H9 (cell line): ENCODE measurements at regions not wholly inside any gene's neighbourhood (a gene's known extent, or its start where the extent isn't known, plus 50 kb on each side); places are given as distances from the start of the nearest gene placed in this dataset.

ENCODE experiments used
- DNase-seq: peaks from one replicate; pipeline ENCODE4 v3.0.0-alpha.2; 2017
- H2AFZ ChIP-seq: one replicate; pipeline ENCODE4 v1.6.1; 2013; ENCODE audit warnings: mild to moderate bottlenecking, low read length, control low read depth, moderate library complexity
- H2AK5ac ChIP-seq: 2 replicates; pipeline ENCODE4 v1.6.1; 2013; ENCODE audit warnings: low read length, control low read depth, mixed read lengths; ENCODE audit not compliant: insufficient read length
- H2BK120ac ChIP-seq: one replicate; pipeline ENCODE4 v1.6.1; 2013; ENCODE audit warnings: low read depth, mild to moderate bottlenecking, low read length, control low read depth, inconsistent platforms; ENCODE audit not compliant: poor library complexity, severe bottlenecking
- H2BK12ac ChIP-seq: 2 replicates; pipeline ENCODE4 v1.6.1; 2013; ENCODE audit warnings: low read length, control low read depth, mixed read lengths, low read depth; ENCODE audit not compliant: insufficient read length
- H2BK15ac ChIP-seq: 2 replicates; pipeline ENCODE4 v1.6.1; 2013; ENCODE audit warnings: low read depth, low read length, control low read depth
- H2BK20ac ChIP-seq: one replicate; pipeline ENCODE4 v1.6.1; 2013; ENCODE audit warnings: low read depth, mild to moderate bottlenecking, low read length, control low read depth, inconsistent platforms; ENCODE audit not compliant: poor library complexity, severe bottlenecking
- H2BK5ac ChIP-seq: 2 replicates; pipeline ENCODE4 v1.6.1; 2013; ENCODE audit warnings: low read length, control low read depth, mixed read lengths; ENCODE audit not compliant: insufficient read length
- H3K14ac ChIP-seq: 2 replicates; pipeline ENCODE4 v1.6.1; 2013; ENCODE audit warnings: low read length, control low read depth; ENCODE audit not compliant: insufficient read depth
- H3K18ac ChIP-seq: 2 replicates; pipeline ENCODE4 v1.6.1; 2013; ENCODE audit warnings: low read depth, mild to moderate bottlenecking, mixed read lengths, low read length, control low read depth; ENCODE audit not compliant: insufficient read length
- H3K23ac ChIP-seq: 2 replicates; pipeline ENCODE4 v1.6.1; 2013; ENCODE audit warnings: low read length, control low read depth, mixed read lengths, low read depth; ENCODE audit not compliant: insufficient read length
- H3K23me2 ChIP-seq: 2 replicates; pipeline ENCODE4 v1.6.1; 2013; ENCODE audit warnings: low read depth, mild to moderate bottlenecking, mixed read lengths, low read length, control low read depth; ENCODE audit not compliant: insufficient read length, poor library complexity, severe bottlenecking
- H3K27ac ChIP-seq: 2 replicates; pipeline ENCODE4 v1.5.1; 2013; ENCODE audit warnings: low read length, control low read depth, mixed read lengths, low read depth; ENCODE audit not compliant: insufficient read length
- H3K27me3 ChIP-seq: 2 replicates; pipeline ENCODE4 v1.6.1; 2013; ENCODE audit warnings: low read length, control low read depth, inconsistent platforms; ENCODE audit not compliant: insufficient read depth
- H3K4ac ChIP-seq: 2 replicates; pipeline ENCODE4 v1.6.1; 2013; ENCODE audit warnings: low read depth, mild to moderate bottlenecking, control low read depth, inconsistent platforms, low read length, moderate library complexity
- H3K4me1 ChIP-seq: 2 replicates; pipeline ENCODE4 v1.6.1; 2013; ENCODE audit warnings: low read length, control low read depth, inconsistent platforms; ENCODE audit not compliant: insufficient read depth
- H3K4me2 ChIP-seq: 2 replicates; pipeline ENCODE4 v1.6.1; 2013; ENCODE audit warnings: low read length, control low read depth, mixed read lengths; ENCODE audit not compliant: insufficient read length, insufficient read depth
- H3K56ac ChIP-seq: 2 replicates; pipeline ENCODE4 v1.6.1; 2013; ENCODE audit warnings: low read depth, mild to moderate bottlenecking, mixed read lengths, low read length, control low read depth; ENCODE audit not compliant: insufficient read length
- H3K79me1 ChIP-seq: 2 replicates; pipeline ENCODE4 v1.6.1; 2013; ENCODE audit warnings: low read depth, mild to moderate bottlenecking, moderate library complexity, low read length, control low read depth, inconsistent platforms; ENCODE audit not compliant: insufficient read depth, poor library complexity, severe bottlenecking
- H3K79me2 ChIP-seq: 2 replicates; pipeline ENCODE4 v1.6.1; 2013; ENCODE audit warnings: low read length, control low read depth, inconsistent platforms; ENCODE audit not compliant: insufficient read depth
- H3K9ac ChIP-seq: 2 replicates; pipeline ENCODE4 v1.6.1; 2013; ENCODE audit warnings: low read length, control low read depth, mixed read lengths; ENCODE audit not compliant: insufficient read length; ENCODE audit errors: extremely low read depth
- H3K9me3 ChIP-seq: one replicate; pipeline ENCODE4 v1.6.1; 2013; ENCODE audit warnings: low read depth, low read length, inconsistent platforms; ENCODE audit not compliant: control insufficient read depth
- H3T11ph ChIP-seq: one replicate; pipeline ENCODE4 v1.6.1; 2013; ENCODE audit warnings: mild to moderate bottlenecking, low read length, control low read depth, inconsistent platforms
- H4K20me1 ChIP-seq: one replicate; pipeline ENCODE4 v1.6.1; 2013; ENCODE audit not compliant: control insufficient read depth, insufficient read length, insufficient read depth
- H4K5ac ChIP-seq: 2 replicates; pipeline ENCODE4 v1.6.1; 2013; ENCODE audit warnings: low read depth, mild to moderate bottlenecking, mixed read lengths, low read length, control low read depth; ENCODE audit not compliant: insufficient read length
- H4K8ac ChIP-seq: replicated peaks from 2 replicates; pipeline ENCODE4 v1.6.1; 2013; ENCODE audit warnings: low read length, control low read depth, mixed read lengths, low read depth; ENCODE audit not compliant: insufficient read length
- H4K91ac ChIP-seq: 2 replicates; pipeline ENCODE4 v1.6.1; 2013; ENCODE audit warnings: low read depth, mild to moderate bottlenecking, moderate library complexity, mixed read lengths, low read length, control low read depth; ENCODE audit not compliant: insufficient read length
- H3K27ac Mint-ChIP-seq, 3 experiments: 2 replicates in 2 of 3; 3 replicates in 1 of 3; pipeline ENCODE4 v1.8.0; 2020 to 2021; ENCODE audit warnings: mixed read lengths in 3 of 3, mild to moderate bottlenecking in 1 of 3, moderate library complexity in 1 of 3
- H3K27me3 Mint-ChIP-seq: 2 replicates; pipeline ENCODE4 v1.8.0; 2021; ENCODE audit warnings: low read depth, mild to moderate bottlenecking, moderate library complexity, mixed read lengths
- H3K36me3 Mint-ChIP-seq, 3 experiments: 2 replicates in 2 of 3; 3 replicates in 1 of 3; pipeline ENCODE4 v1.8.0; 2020 to 2021; ENCODE audit warnings: low read depth in 3 of 3, mixed read lengths in 3 of 3; ENCODE audit not compliant: insufficient read depth in 1 of 3
- H3K4me1 Mint-ChIP-seq, 2 experiments: 2 replicates each; pipeline ENCODE4 v1.8.0; 2020; ENCODE audit warnings: mixed read lengths in 2 of 2
- H3K4me3 Mint-ChIP-seq, 2 experiments: 2 replicates in 1 of 2; 3 replicates in 1 of 2; pipeline ENCODE4 v1.8.0; 2020 to 2021; ENCODE audit warnings: mild to moderate bottlenecking in 2 of 2, mixed read lengths in 2 of 2, moderate library complexity in 1 of 2
- H3K9me3 Mint-ChIP-seq, 2 experiments: 2 replicates in 1 of 2; 3 replicates in 1 of 2; pipeline ENCODE4 v1.8.0; 2020; ENCODE audit warnings: mild to moderate bottlenecking in 2 of 2, mixed read lengths in 2 of 2, moderate library complexity in 1 of 2
- CTCF ChIP-seq: fragments of 200-600 bp; sonication (generic); conservative IDR thresholded peaks from 3 replicates; pipeline ENCODE4 v1.8.0; 2021; ENCODE audit warnings: antibody characterized with exemption, mild to moderate bottlenecking
- WGBS: extraction: QIAGEN DNeasy Blood & Tissue Kit; methylation state at CpG from one replicate; pipeline ENCODE4 v1.1.7; 2013; ENCODE audit warnings: missing lambda C conversion rate, low lambda C conversion rate, mixed read lengths; ENCODE audit not compliant: insufficient read length; ENCODE audit errors: extremely low coverage; 5-methylcytosine and 5-hydroxymethylcytosine counted together

- no peaks in the 10 kb centered on the region for H3K79me1 ChIP-seq
- no peak overlapping the region for H2BK20ac ChIP-seq
- Mint-ChIP-seq H3K27me3 (peaks cover 7% of the 10 kb centered on the region), H3K36me3 (peaks cover 9 to 29% (median 16%) of the 10 kb centered on the region in 3 experiments), H3K9me3 (peaks cover 21 to 22% of the 10 kb centered on the region in 2 experiments), H3K4me1 (peaks cover 13 to 17% of the 10 kb centered on the region in 2 experiments), H3K4me3 (no peak overlapping the region), H3K27ac (no peak overlapping the region)
- no CpG with 5 or more reads among the region's 2 CpGs for WGBS
- H4K20me1 ChIP-seq: no peaks in the 10 kb centered on the region
- no peak overlapping the region for H3K4ac ChIP-seq
- no peak overlapping the region for H3K14ac ChIP-seq
- H3K4me1 ChIP-seq: peaks cover 4% of the 10 kb centered on the region; the same call in 1 of the 2 replicates
- H2BK120ac ChIP-seq: no peak overlapping the region
- H3K9me3 ChIP-seq: no peaks in the 10 kb centered on the region
- no peak overlapping the region for H2BK5ac ChIP-seq
- H3T11ph ChIP-seq: no peak overlapping the region
- no peak overlapping the region for H3K9ac ChIP-seq
- H3K56ac ChIP-seq: no peak overlapping the region
- no peak overlapping the region for H2AK5ac ChIP-seq
- no peak for TF ChIP-seq CTCF
- no peak overlapping the region for H4K8ac ChIP-seq
- H3K18ac ChIP-seq: no peak overlapping the region
- no peak overlapping the region for H4K91ac ChIP-seq
- H2AFZ ChIP-seq: no peak overlapping the region
- no peak overlapping the region for H2BK15ac ChIP-seq
- H3K27me3 ChIP-seq: no peaks in the 10 kb centered on the region
- no peak overlapping the region for H2BK12ac ChIP-seq
- H4K5ac ChIP-seq: no peak overlapping the region
- no peak for DNase-seq
- H3K4me2 ChIP-seq: no peak overlapping the region
- H3K23me2 ChIP-seq: no peaks in the 10 kb centered on the region
- H3K23ac ChIP-seq: no peak overlapping the region
- H3K79me2 ChIP-seq: no peaks in the 10 kb centered on the region
- H3K27ac ChIP-seq: no peak overlapping the region
These were observed 301.4 kb downstream of the TSN start for GRCh38 chr2:122056853-122057252.
